ENCODE measurements at regions not wholly inside any gene's neighbourhood (a gene's known extent, or its start where the extent isn't known, plus 50 kb on each side); places are given as distances from the start of the nearest gene placed in this dataset.

DNA sequence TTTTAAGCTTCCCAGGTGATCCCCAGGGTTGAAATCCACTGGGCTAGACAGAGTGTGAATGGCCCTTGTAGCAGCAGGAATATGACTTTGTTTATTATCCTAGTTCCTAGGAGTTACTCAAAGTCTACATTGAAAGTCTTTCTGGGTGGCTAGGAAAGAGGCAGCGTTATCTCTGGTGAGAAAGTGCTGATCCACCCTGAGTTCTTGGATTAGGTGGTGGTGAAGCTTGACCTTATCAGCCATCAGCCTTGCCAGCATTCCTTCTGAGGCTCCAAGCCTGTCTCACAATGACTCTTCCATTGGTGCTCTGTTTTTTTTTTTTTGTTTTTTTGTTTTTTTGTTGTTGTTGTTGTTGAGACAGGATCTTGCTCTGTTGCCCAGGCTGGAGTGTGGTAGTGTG lies 83.1 kb upstream of the CLCN4 start:
- Mint-ChIP-seq H3K4me3 (ENCODE audit: unreplicated experiment) (no peak overlapping the region), H3K36me3 (ENCODE audit: unreplicated experiment) (peaks cover 5% of the 10 kb centered on the region), H3K4me1 (ENCODE audit: unreplicated experiment) (peaks cover 6% of the 10 kb centered on the region), H3K27me3 (ENCODE audit: unreplicated experiment) (no peaks in the 10 kb centered on the region), H3K27ac (ENCODE audit: unreplicated experiment) (no peak overlapping the region), H3K9me3 (ENCODE audit: unreplicated experiment) (peaks cover 4% of the 10 kb centered on the region)
- DNase-seq (ENCODE audit: extremely low spot score, unreplicated experiment) = no peak
- TF ChIP-seq, protein P1, sequence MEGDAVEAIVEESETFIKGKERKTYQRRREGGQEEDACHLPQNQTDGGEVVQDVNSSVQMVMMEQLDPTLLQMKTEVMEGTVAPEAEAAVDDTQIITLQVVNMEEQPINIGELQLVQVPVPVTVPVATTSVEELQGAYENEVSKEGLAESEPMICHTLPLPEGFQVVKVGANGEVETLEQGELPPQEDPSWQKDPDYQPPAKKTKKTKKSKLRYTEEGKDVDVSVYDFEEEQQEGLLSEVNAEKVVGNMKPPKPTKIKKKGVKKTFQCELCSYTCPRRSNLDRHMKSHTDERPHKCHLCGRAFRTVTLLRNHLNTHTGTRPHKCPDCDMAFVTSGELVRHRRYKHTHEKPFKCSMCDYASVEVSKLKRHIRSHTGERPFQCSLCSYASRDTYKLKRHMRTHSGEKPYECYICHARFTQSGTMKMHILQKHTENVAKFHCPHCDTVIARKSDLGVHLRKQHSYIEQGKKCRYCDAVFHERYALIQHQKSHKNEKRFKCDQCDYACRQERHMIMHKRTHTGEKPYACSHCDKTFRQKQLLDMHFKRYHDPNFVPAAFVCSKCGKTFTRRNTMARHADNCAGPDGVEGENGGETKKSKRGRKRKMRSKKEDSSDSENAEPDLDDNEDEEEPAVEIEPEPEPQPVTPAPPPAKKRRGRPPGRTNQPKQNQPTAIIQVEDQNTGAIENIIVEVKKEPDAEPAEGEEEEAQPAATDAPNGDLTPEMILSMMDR (IDR thresholded peaks at IDR 0.05) = no peak

DNA sequence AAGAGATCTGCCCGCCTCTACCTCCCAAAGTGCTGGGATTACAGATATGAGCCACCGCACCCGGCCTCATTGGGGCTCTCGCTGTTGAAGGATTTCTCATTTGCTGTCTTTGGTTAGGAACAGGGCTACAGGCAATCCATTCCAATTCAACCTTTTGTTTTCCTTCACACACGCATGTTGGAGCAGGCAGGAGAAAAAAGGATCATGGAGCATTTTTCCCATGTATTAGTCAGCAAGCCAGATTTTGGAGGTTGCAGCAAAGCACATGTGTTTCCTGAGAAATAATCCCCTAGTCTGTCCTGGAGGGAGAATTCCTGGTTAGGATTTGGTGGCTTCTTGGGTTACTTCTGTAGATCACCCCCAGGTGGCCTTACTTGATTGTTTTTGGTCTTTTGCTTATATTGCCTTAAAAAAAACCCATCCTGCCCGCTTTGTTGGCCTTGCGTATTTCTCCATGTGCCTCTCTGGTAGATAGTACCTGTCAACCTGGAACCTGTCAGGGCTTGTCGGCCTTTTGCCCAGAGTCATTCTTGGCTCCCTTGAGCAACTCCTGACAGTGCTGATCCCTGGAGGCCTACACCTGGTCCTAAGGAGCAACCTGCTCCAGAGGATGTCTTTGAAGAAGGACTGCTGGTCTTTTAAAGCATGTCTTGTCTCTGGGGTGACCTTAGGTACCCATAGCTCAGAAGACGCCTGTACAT lies 82.4 kb upstream of the CLCN4 start:
- TF ChIP-seq, protein P1 (IDR thresholded peaks at IDR 0.05) = no peak
- H3K36me3 Mint-ChIP-seq (ENCODE audit: unreplicated experiment) = peaks cover 9% of the 10 kb centered on the region
- no peak overlapping the region for H3K4me3 Mint-ChIP-seq (ENCODE audit: unreplicated experiment)
- H3K27me3 Mint-ChIP-seq (ENCODE audit: unreplicated experiment) = no peaks in the 10 kb centered on the region
- H3K4me1 Mint-ChIP-seq (ENCODE audit: unreplicated experiment) = peaks cover 6% of the 10 kb centered on the region
- H3K9me3 Mint-ChIP-seq (ENCODE audit: unreplicated experiment) = peaks cover 4% of the 10 kb centered on the region
- no peak for DNase-seq (ENCODE audit: extremely low spot score, unreplicated experiment)
- no peak overlapping the region for H3K27ac Mint-ChIP-seq (ENCODE audit: unreplicated experiment)

DNA sequence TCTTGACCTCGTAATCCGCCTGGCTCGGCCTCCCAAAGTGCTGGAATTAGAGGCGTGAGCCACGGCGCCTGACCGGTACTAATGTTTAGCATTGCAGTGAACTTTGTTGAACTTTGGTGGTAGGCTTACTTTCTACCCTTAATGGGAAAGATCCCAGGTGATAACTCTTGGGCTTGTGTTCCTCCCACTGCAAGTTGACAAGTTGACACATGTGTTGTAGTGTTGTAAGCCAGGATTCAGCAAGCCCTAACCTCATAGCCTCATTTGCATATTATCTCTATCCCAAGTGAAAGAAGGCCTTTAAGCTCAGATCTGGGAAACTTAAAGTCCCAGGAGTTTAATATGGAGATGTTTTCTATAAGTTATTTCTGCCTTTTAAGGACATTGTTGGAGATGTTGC lies 80.0 kb upstream of the CLCN4 start:
- TF ChIP-seq, protein P1 (IDR thresholded peaks at IDR 0.05) = no peak
- peaks cover 4% of the 10 kb centered on the region for H3K9me3 Mint-ChIP-seq (ENCODE audit: unreplicated experiment)
- no peak for DNase-seq (ENCODE audit: extremely low spot score, unreplicated experiment)
- peaks cover 9% of the 10 kb centered on the region for H3K36me3 Mint-ChIP-seq (ENCODE audit: unreplicated experiment)
- no peaks in the 10 kb centered on the region for H3K27me3 Mint-ChIP-seq (ENCODE audit: unreplicated experiment)
- H3K4me1 Mint-ChIP-seq (ENCODE audit: unreplicated experiment) = peaks cover 4% of the 10 kb centered on the region
- H3K27ac Mint-ChIP-seq (ENCODE audit: unreplicated experiment) = no peak overlapping the region
- H3K4me3 Mint-ChIP-seq (ENCODE audit: unreplicated experiment) = no peak overlapping the region

DNA sequence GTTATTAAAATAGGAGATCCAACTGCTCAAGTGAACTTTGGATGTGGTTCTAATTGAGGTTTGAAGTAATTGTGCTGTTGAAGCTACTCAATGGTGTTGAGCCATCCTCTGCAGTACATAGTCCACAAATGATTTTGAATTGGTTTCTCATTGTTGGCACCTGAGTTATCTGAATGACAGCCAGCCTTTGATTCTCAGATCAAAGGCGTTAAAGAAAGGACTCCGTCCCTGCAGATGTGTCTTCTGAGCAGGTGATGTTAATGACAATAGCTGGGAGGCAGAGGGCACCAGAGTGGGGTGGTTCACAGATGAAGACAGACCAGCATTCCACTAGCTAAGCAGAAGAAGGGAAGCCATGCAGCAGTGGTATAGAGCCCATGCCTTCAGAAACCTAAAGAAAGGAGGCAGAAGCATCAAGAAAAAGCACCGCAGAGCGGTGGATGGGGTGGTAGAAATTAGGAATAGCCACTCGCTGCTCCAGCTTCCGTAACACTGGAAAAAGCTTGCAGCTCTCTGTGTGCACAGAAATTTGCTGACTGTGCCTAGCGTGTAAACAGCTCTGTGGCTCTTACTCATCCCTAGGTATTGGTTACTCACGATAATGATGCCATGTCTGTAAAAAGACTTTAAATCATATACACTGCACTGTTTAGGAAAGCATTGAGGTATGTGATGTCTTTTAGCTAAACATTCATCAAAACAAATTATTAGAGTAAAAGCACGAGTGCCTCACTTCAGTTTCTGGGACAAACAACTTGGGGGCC lies 79.2 kb upstream of the CLCN4 start:
- H3K4me3 Mint-ChIP-seq (ENCODE audit: unreplicated experiment) = no peak overlapping the region
- peaks cover 1% of the 10 kb centered on the region for H3K4me1 Mint-ChIP-seq (ENCODE audit: unreplicated experiment)
- H3K36me3 Mint-ChIP-seq (ENCODE audit: unreplicated experiment) = peaks cover 9% of the 10 kb centered on the region
- no peaks in the 10 kb centered on the region for H3K27me3 Mint-ChIP-seq (ENCODE audit: unreplicated experiment)
- no peak overlapping the region for H3K27ac Mint-ChIP-seq (ENCODE audit: unreplicated experiment)
- TF ChIP-seq, protein P1 (IDR thresholded peaks at IDR 0.05) = no peak
- DNase-seq (ENCODE audit: extremely low spot score, unreplicated experiment) = no peak
- H3K9me3 Mint-ChIP-seq (ENCODE audit: unreplicated experiment) = peaks cover 4% of the 10 kb centered on the region

DNA sequence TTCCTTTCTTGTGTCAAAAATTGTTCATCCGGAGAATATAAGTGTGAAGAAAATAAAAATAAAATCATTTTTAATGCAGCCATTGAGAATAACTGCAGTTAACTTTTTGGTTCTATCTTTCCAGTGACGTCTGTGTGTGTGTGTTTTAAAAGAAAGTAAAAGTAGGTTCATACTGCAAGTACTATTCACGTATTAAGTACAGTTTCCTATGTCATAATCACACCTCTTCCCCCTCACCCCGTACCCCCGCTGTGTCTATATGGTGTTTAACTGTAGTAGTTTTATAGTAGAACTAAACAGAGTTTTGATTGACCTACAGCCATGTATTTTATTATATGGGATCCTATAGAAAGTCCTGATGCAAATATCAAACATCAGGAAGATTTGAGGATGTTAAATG lies 78.5 kb upstream of the CLCN4 start:
- Mint-ChIP-seq H3K9me3 (ENCODE audit: unreplicated experiment) (peaks cover 4% of the 10 kb centered on the region), H3K27me3 (ENCODE audit: unreplicated experiment) (no peaks in the 10 kb centered on the region), H3K4me1 (ENCODE audit: unreplicated experiment) (peaks cover 8% of the 10 kb centered on the region), H3K4me3 (ENCODE audit: unreplicated experiment) (no peak overlapping the region), H3K27ac (ENCODE audit: unreplicated experiment) (no peak overlapping the region), H3K36me3 (ENCODE audit: unreplicated experiment) (peaks cover 9% of the 10 kb centered on the region)
- DNase-seq (ENCODE audit: extremely low spot score, unreplicated experiment) = no peak
- TF ChIP-seq, protein P1 (IDR thresholded peaks at IDR 0.05) = no peak
